GM20000 (cell line): ENCODE measurements at regions not wholly inside any gene's neighbourhood (a gene's known extent, or its start where the extent isn't known, plus 50 kb on each side); places are given as distances from the start of the nearest gene placed in this dataset.
"Not testable (repeated sequence)": the region's sequence is repeated elsewhere in the genome, so short reads cannot be mapped to it uniquely, and the experiment has no call there.

Source experiments
- DNase-seq: peaks from one replicate; pipeline ENCODE4 v3.0.0; 2012; ENCODE audit warnings: low spot score
- CTCF ChIP-seq: IDR thresholded peaks from 2 replicates; pipeline ENCODE4 v1.5.1; 2012; ENCODE audit warnings: mild to moderate bottlenecking, control low read depth; ENCODE audit errors: extremely low read depth, missing control alignments

GRCh38 chr4:181810711-181811110, 432.5 kb upstream of the TENM3 start:
- no peak for DNase-seq
- TF ChIP-seq CTCF, result no peak

- DNase-seq, result not testable (repeated sequence)
These were observed 431.7 kb upstream of the TENM3 start for GRCh38 chr4:181811550-181811949.

DNA sequence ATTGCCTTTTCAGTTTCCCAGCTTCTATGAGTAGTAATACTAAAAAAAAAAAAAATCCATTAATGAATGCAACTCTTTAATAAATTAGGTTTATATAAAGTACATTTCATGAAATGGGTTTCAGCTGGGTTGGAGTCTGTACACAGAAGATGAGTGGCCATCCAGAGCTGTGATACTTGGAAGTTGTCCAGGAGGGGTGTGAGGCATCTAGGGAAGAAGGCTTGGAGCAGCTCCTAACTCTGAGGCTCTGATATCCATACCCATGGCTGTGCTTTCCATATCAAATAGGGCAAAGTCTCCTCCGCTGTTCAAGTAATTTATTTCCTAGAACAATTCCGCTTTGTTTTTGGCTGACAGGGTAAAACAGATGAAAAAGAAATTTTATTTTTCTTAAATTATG, 423.3 kb upstream of the TENM3 start:
- no peak for TF ChIP-seq CTCF
- DNase-seq, result no peak

GRCh38 chr4:181820553-181820952, 422.6 kb upstream of the TENM3 start:
- DNase-seq, result no peak
- no peak for TF ChIP-seq CTCF

GRCh38 chr4:181821039-181822004, 421.9 kb upstream of the TENM3 start:
- DNase-seq, result no peak
- no peak for TF ChIP-seq CTCF

GRCh38 chr4:181822005-181822375, 421.2 kb upstream of the TENM3 start:
- DNase-seq, result no peak
- no peak for TF ChIP-seq CTCF

DNA sequence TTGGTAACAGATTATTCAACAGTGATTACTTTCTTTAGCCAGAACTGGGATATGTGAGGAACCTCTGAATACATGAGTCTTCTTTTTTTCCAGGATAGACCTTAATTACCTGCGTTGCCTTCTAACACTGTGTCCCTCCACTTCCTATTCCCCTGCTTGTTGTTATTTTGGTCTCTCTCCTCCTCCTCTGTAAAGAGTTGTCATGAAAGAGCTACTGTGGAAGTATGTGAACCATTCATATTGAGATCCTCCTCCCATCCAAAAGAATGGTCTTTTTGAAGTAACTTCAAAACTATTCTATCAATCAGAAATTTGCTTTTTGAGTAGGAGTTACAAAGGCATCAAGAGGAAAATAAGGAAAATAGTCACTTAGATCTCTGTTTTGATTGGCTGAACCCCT, 420.0 kb upstream of the TENM3 start:
- DNase-seq, result no peak
- TF ChIP-seq CTCF, result no peak

GRCh38 chr4:181823645-181824044, 419.6 kb upstream of the TENM3 start:
- no peak for DNase-seq
- TF ChIP-seq CTCF, result no peak
